Left kidney (tissue), 1 donor: ENCODE measurements at regions not wholly inside any gene's neighbourhood (a gene's known extent, or its start where the extent isn't known, plus 50 kb on each side); places are given as distances from the start of the nearest gene placed in this dataset.
"Not testable (repeated sequence)": the region's sequence is repeated elsewhere in the genome, so short reads cannot be mapped to it uniquely, and the experiment has no call there.

Experiments
- DNase-seq: peaks from one replicate; pipeline ENCODE4 v3.0.0-alpha.2; 2013

GRCh38 chr12:93979189-93979588 is 169.2 kb upstream of the PLXNC1 start:
- no peak for DNase-seq

GRCh38 chr12:93980711-93981110 is 167.7 kb upstream of the PLXNC1 start:
- DNase-seq: no peak

GRCh38 chr12:93981411-93981810 is 167.0 kb upstream of the PLXNC1 start:
- no peak for DNase-seq

- DNase-seq: no peak
These were observed 165.5 kb upstream of the PLXNC1 start for GRCh38 chr12:93982771-93983315.

- no peak for DNase-seq
These were observed 164.4 kb upstream of the PLXNC1 start for GRCh38 chr12:93984005-93984404.

- no peak for DNase-seq
These were observed 158.4 kb upstream of the PLXNC1 start for GRCh38 chr12:93989949-93990348.

GRCh38 chr12:93990832-93991803 is 157.3 kb upstream of the PLXNC1 start:
- DNase-seq: peak; percentile 68

- no peak for DNase-seq
These were observed 156.4 kb upstream of the PLXNC1 start for GRCh38 chr12:93991829-93992461.

GRCh38 chr12:93994721-93995120 is 153.7 kb upstream of the PLXNC1 start:
- DNase-seq: no peak

- DNase-seq: no peak
These were observed 152.1 kb upstream of the PLXNC1 start for GRCh38 chr12:93996321-93996720.

GRCh38 chr12:94001691-94002090 is 146.7 kb upstream of the PLXNC1 start:
- no peak for DNase-seq

- DNase-seq: not testable (repeated sequence)
These were observed 145.5 kb upstream of the PLXNC1 start for GRCh38 chr12:94002925-94003324.

GRCh38 chr12:94007833-94008232 is 140.5 kb upstream of the PLXNC1 start:
- DNase-seq: not testable (repeated sequence)

GRCh38 chr12:94010307-94010706 is 138.1 kb upstream of the PLXNC1 start:
- no peak for DNase-seq

GRCh38 chr12:94012071-94012470 is 136.3 kb upstream of the PLXNC1 start:
- no peak for DNase-seq

GRCh38 chr12:94012590-94012989 is 135.8 kb upstream of the PLXNC1 start:
- DNase-seq: no peak

GRCh38 chr12:94017247-94017646 is 131.1 kb upstream of the PLXNC1 start:
- not testable (repeated sequence) for DNase-seq

- DNase-seq: no peak
These were observed 128.0 kb upstream of the PLXNC1 start for GRCh38 chr12:94020335-94020734.

- DNase-seq: no peak
These were observed 124.5 kb upstream of the PLXNC1 start for GRCh38 chr12:94023879-94024278.

- DNase-seq: no peak
These were observed 123.3 kb upstream of the PLXNC1 start for GRCh38 chr12:94025068-94025467.

GRCh38 chr12:94025756-94026155 is 122.6 kb upstream of the PLXNC1 start:
- no peak for DNase-seq

GRCh38 chr12:94026596-94026995 is 121.8 kb upstream of the PLXNC1 start:
- no peak for DNase-seq

GRCh38 chr12:94027561-94027960 is 120.8 kb upstream of the PLXNC1 start:
- no peak for DNase-seq
